Tibial nerve (tissue), 4 donors: ENCODE measurements at regions not wholly inside any gene's neighbourhood (a gene's known extent, or its start where the extent isn't known, plus 50 kb on each side); places are given as distances from the start of the nearest gene placed in this dataset.

Experiments used
- CTCF ChIP-seq, 5 experiments: fragments of 200-600 bp in 3 of 5; fragments of 450-650 bp in 2 of 5; sonication (generic) in 3 of 5; IDR thresholded peaks; one replicate each; pipeline ENCODE4 v1.5.1; 2016 to 2019; ENCODE audit warnings: antibody characterized with exemption in 5 of 5, mild to moderate bottlenecking in 3 of 5, moderate library complexity in 2 of 5
- EP300 ChIP-seq, 2 donors: sonication (generic); formaldehyde crosslinking; IDR thresholded peaks; one replicate each; pipeline ENCODE4 v1.6.1; 2017; ENCODE audit warnings: antibody characterized with exemption in 2 of 2, mild to moderate bottlenecking in 1 of 2

- TF ChIP-seq CTCF (IDR thresholded peaks at IDR 0.05) (no peak), EP300 (IDR thresholded peaks at IDR 0.05) (no peak)
Observed at GRCh38 chr3:117308353-117308752, 598.8 kb downstream of the TUSC7 start.
